Stimulated activated CD4-positive, alpha-beta T cell treated with anti-CD3 and anti-CD28 coated beads, TNF-alpha, amount 100 ng/mL, for 48 hours (primary cell): ENCODE measurements at regions not wholly inside any gene's neighbourhood (a gene's known extent, or its start where the extent isn't known, plus 50 kb on each side); places are given as distances from the start of the nearest gene placed in this dataset.
"Not testable (repeated sequence)": the region's sequence is repeated elsewhere in the genome, so short reads cannot be mapped to it uniquely, and the experiment has no call there.

Experiments
- DNase-seq, 3 donors: peaks; one replicate each; pipeline ENCODE4 v3.0.0-alpha.2; 2020; ENCODE audit warnings: low read depth in 3 of 3

DNA sequence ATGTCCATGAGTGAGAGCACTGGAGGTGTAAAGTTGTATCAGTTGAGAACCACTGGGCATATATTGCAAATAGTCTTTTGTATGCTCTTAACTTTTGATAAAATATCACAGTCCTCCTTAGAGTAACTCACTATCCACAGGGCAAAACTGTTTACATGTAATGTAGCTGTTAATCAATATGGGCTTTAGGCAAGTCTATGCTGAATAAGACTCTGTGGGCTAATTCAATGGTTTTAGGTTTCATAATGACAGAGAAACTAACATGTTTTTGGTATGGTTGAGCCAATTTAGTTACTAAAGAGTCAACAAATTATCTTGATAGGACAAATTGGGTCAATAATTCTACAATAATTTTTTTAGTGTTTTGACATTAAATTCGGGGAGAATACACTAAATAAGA, 1134.9 kb upstream of the FAM98A start:
- DNase-seq: no peak

DNA sequence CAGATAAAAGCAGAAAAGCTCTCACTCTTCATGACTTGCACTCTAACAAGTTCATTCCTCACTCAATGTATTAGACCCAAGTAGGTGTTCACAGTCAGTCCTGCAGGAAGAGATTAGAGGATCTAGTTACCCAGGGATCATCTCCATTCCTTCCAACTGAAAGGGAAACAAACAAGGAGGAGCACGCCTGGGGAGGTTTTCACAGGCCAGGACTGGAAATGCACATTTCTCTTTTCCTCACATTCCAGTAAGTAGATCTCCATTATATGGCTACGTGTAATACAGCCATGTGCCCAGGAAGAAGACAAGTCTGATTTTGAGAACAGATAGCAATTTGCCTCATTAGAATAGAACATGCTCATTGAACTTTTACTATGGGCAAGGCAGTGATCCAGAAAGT, 1132.2 kb upstream of the FAM98A start:
- no peak for DNase-seq

DNA sequence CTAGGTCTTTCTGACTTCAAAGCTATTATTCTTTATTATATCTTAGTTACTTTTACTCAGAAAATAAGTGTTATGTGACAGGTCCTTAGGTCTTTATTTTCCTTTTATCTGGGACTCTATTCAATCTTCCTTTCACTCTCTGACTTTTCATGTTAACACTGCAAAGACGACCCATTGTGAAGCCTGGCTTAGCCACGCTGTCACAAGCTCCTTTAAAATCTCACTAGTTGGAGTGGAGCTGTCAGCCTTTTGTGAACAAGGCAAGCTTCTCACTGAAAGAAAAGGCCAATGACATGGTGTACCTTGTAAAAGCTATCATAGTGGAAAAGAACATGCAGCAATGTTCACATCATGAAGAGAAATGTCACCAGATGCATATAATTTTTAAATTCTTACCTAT, 1130.7 kb upstream of the FAM98A start:
- no peak for DNase-seq

DNA sequence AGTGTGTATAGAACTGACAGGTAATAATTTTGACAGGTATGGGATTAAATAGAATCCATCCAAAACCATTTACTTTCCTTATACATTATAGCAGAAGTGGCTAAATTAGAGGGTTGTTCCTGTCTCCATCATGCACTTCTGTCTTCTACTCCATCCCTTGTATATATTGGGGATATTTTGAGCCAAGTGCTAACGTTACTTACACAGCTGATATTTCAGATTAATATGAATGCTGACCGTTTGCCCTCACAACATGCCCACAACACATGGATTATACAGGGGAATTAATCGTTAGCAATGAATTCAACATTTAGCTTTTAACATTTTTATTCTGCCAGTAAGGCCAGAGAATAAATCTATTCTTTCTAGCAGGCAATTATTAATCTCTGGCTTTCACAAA, 1125.0 kb upstream of the FAM98A start:
- no peak for DNase-seq

DNA sequence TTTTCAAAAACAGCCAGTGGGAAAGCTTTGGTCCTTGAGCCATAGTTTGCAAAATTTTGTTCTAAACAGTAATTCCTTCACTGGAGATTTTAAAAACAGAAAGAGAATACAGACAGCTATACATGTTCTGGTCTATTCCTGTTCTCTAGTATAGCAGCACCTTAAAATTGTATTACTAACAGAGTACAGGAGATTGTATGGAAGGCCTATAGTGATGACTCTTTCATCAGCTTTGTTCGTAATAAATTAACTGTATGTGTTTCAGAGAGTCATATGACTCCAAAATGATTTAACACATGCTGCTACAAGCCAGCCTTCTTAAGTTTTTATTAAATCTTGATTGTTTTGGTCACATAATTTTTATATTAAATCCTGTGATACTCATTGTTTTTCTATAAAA, 1124.6 kb upstream of the FAM98A start:
- DNase-seq: no peak

DNA sequence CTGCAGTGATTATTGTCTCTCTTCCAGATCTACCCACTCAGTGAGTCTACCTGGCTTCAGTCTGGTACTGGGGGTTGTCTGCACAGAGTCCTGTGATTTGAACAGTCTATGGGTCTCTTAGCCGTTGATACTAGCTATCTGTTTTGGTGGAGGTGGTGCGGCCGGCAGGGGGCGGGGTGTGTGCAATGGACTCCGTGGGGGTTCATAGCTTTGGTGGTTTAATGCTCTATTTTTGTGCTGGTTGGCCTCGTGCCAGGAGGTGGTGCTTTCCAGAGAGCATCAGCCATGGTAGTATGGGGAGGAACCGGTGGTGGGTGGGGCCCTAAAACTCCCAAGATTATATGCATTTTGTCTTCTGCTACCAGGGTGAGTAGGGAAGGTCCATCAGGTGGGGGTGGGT, 1120.1 kb upstream of the FAM98A start:
- no peak for DNase-seq

DNA sequence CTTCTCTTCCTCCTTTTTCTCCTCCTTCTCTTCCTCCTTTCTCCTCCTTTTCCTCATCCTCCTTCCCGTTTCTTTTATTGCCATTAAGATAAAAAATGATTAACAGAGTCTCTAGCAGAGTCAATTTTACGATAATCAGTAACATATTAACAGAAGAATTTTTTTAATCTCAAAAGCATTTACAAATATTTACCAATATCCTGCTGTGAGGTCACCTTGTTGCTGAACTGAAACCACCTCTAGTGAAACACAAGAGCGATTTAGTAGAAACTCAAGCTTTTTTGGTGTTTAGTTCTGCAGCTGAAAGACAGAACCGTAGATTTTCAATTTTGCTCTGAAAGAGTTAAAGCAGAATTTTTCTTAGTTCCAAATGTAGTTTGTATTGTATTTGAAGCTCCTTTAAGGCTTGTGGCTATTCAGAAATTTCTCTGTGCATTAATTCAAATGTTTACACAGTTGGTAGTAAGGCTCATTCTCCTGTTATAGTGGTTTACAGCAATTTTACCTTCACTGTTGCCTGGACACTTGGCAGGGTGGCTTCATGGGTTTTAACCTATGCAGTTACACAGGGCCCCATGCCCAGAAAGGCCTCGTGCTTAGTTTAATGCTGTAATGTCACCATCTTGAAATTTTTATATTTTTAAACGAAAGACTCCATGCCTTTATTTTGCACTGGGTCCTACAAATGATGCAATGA, 1106.6 kb upstream of the FAM98A start:
- DNase-seq: no peak

DNA sequence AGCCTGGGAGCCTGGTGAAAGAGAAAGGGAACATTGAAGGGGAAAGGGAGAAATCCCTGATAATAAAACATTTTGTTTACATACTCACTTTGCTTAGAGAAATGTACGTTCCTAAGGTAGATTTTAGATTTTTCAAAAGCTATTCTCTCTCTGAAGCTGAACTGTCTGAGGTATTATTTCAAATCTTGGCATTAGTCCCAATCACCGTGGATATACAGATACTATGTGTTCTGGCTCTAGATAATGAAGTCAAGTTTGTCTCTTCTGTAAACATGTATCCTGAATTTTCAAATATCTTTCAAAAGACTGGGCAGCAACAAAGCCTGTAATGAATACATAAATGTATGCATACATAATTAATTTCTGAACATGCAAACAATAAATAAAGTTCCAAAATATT, 1104.2 kb upstream of the FAM98A start:
- DNase-seq: no peak

DNA sequence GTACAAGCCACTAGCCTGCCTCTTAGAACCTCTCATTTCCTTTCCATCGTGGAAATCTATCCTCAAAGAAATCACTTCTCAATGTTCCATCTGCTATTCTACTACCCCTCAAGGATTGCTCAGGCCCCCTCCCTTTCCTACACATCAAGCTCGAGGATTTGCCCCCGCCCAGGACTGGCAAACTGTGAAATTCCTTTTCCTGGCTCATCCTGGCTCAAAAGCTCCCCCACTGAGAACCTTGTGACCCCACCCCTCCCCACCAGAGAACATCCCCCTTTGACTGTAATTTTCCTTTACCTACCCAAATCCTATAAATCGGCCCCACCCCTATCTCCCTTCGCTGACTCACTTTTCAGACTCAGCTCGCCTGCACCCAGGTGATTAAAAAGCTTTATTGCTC, 1103.3 kb upstream of the FAM98A start:
- not testable (repeated sequence) for DNase-seq

DNA sequence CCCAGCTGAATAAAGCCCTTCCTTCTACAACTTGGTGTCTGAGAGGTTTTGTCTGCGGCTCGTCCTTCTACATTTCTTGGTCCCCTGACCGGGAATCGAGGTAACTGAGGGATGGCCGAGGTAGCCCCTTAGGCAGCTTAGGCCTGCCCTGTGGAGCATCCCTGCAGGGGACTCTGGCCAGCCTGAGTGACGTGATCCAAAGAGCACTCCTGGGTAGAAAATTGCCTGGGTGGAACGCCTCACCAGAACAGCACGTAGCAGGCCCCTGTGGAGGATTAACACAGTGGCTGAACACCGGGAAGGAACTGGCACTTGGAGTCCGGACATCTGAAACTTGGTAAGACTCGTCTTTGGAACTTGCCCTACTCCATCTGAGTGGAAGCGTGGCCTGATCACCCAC, 1078.5 kb upstream of the FAM98A start:
- not testable (repeated sequence) for DNase-seq

DNA sequence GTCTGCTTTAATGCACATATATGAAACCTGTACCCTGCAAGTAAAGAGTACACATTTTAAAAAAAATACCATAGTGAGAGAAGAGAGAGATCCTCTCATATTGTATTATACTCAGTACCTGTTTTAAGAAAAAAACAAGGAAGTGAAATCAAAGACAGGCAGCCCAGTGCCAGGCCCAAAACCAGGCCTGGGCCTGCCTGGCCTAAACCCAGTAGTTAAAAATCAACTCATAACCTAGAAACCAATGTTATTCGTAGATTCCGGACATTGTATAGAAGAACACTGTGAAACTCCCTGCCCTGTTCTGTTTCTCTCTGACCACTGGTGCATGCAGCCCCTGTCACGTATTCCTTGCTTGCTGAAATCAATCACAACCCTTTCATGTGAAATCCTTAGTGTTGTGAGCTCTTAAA, 1078.0 kb upstream of the FAM98A start:
- DNase-seq: not testable (repeated sequence)

DNA sequence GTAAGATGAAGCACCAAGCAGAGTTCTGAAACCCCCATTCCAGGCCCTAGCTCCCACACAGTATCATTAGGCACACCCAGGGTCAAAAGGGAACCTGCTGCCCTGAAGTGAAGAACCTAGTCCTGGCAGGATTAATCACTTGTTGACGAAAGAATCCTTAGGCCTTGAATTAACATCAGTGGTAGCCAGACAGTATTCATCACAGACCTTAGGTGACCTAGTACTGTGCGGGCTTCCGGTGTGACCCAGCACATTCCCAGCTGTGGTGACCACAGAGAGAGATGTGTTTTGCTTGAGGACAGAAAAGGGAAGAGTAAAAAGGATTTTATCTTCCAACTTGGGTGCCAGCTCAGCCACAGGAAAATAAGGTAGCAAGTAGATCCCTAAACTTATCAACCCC, 1071.4 kb upstream of the FAM98A start:
- no peak for DNase-seq

DNA sequence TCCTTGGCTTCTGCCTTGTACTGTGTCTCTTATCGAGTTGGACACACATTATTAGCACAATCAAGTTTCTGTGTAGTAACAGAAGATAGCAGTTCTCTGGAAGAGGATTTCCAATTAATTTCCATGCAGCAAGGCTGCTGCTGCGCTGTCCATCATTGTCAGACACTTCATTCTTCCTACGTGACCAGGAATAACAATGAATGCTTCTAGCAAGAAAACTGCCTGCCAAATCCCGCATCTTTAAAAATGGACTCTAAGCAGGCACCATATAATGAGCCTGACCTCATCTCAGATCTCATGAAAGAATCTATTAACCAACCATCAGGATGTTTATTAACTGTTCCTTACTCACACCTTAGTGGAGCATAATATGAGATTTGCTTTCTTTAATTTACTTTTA, 1067.7 kb upstream of the FAM98A start:
- no peak for DNase-seq

DNA sequence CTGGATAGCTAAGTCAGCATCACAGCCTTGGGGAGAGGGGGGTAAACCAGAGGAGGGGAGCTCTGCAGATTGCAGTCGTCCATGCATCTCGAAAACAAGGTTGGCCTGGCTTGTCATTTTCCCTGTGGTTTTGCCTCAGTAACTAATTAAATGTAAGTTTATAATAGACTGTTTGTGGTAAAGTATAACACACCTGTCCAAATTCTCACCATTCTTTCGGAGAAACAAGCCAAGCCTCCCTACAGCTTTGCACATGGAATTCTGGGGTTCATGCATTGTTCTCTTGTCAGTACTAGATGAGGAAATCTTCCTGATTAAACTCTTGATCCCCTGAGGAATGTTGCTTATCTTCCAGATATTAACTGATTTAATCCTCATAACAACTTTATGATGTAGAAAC, 1065.2 kb upstream of the FAM98A start:
- no peak for DNase-seq

DNA sequence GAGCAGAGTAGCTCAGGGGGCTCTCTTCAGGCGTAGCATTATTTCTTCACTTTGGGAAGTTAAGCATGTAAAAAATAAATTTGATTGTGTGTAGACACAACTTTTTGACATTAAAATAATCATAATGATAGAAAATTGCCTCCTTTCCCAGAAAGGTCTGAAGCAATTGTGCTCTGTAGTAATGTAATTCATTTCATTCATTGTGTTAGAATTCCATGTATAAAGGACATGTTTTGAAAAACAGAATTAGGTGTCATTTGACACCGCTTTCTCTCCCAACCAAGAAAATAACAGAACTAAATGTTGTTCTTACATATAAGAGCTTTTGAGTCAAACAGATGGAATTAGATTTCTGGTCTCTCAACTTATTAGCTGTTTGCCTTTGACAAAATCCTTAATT, 1064.2 kb upstream of the FAM98A start:
- no peak for DNase-seq

DNA sequence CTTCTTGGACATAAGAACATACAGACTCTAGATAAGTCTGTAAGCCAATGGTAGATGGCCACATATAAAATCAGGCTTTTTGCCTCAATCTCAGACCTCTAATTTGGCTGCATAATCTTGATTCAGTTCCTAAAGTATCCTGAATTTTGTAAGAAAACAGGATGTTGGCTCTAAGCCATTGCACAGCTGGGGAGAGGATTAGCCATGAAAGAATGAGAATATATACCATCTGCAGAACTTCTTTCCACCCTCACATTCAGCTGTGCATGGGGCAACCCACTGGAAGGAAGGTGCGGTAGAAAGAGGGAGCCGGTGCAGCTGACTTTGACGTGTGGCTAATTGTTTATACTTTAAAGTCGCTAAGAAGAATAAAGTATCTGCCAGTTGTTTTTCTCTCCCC, 1061.6 kb upstream of the FAM98A start:
- DNase-seq: no peak

DNA sequence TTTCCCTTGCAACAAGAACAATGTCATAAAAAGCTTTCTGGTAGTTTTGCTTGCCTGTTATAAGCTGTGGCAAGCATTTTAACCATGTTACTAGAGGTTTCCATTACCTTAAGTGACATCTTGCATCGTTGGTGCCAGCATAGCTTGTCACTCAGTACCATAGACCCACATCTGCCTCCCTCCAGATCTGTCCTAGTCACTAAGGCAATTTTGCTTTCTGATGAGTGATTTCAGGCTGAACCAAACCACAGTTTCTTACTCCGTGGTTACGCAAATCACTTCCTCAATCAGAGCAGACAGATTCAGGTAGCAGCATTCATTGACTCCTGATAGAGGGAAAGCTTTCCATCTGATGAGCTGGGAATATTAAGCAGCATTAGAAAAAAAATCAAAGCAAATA, 1057.5 kb upstream of the FAM98A start:
- no peak for DNase-seq

DNA sequence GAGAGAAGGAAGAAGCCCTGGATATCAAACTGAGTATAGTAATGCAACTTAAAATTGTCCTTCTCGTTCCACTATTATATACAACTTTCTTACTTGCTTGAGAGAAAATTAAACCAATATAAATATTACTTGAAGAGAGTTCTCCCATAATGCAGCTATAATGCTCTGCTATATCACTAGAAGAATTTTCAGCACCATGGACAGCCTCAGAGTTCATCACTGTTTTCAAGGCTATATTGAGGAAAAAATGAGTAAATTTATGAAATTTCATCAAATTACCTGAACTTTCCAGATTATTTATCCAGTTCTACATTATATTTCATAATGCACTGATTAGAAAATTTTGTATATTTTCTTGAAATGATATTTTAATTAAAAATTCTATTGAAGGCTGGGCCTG, 1053.5 kb upstream of the FAM98A start:
- no peak for DNase-seq

DNA sequence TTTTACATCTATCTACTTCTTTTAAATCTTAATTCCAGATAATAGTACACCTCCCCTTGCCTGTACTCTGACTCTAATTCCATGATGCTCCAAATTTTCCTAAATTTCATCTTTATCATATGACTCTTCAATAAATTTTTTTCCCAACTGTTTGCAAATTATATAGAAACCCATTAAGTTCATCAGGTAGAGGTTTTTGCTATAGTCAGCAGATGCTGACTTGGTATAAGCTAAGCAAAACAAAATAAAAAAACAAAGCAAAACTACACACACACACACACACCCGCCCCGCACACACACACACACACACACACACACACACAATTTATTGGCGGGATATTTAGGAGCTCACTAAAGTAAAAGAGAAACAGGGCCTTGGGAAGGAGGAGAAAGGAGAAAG, 1047.8 kb upstream of the FAM98A start:
- no peak for DNase-seq

DNA sequence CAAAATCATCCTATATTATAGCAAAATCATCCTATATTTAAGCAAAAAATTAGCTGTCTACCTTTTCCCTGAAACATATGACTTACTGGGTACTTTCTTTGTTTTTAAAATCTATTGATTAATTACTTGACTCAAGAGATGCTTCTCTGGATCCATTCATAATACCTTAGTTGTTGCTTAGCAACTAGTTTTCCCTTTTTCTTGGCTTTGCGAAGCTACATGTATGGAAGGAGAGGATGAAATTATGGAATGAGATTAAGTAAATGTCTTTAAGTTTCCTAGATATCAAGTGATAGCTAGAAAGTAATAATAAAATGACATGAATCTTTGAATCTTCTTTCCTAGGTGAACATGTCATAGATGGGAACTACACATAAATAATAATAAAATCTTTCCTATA, 1033.2 kb upstream of the FAM98A start:
- no peak for DNase-seq

DNA sequence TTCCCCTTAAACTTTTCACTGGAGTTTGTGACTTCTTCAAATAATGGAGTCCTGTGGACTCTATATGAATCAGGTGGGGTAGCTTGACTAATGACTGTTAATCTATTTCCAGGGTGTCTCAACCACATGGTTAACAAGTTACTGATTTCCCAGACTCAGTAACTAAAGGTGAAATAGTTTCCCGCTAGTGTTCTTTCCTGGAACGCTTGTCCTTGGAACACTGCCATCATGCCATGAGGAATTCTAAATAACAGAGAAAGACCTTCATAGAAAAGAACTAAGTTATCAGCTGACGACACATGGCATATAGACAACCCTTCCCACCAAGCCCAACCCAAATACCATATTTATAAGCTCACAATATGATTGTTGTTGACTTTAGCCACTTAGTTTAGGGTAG, 1027.9 kb upstream of the FAM98A start:
- no peak for DNase-seq

DNA sequence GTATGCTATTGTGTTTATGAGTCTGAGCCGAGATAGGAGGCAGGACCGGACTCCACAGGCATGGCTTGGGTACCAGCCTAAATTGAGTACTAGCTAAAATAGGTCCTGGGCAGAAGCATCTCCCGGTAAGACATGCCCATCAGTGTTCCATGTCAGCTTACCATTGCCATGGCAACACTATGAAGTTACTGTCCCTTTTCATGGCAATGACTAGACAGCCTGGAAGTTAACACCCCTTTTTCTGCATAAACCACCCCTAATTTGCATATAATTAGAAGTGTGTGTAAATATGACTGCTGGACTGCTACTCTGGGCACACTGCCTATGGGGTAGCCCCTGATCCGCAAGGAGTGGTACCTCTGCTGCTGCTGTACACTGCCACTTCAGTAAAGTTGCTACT, 1005.1 kb upstream of the FAM98A start:
- no peak for DNase-seq

DNA sequence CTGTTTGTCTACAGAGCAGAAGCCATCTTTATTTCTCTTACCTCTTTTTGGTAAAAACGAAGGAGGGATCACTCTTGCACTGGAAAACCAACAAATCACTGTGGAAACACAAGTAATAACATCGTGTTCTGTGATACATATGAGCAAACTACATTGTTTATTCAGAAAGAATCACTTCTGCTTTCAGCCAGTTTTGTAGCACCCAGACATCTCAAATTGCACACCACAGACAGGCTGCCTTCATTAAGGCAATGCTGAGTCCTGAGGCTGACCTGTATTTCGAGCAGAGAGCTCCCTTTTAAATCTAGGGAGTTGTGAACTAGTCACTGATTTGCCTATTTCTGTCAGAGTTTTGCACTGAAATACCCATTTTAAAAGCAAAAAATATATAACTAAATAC, 1003.2 kb upstream of the FAM98A start:
- no peak for DNase-seq

DNA sequence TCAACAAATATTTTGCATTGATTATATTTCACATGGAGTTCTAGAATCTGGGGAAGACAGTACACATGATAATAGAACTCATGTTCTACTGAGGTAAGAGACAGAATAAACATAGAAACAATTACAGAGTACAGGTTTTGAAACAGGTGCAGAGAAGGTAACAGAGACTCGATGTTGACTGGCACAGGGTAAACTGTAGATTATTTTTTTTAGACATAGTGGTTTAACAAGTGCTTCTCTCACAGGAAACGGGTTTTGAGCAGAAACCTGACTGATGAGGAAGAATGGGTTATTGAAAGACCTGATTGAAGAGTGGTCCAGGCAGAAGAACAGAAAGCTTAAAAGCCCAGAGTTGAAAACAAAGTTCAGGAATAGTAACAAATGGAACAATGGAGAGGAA, 1002.5 kb upstream of the FAM98A start:
- no peak for DNase-seq

DNA sequence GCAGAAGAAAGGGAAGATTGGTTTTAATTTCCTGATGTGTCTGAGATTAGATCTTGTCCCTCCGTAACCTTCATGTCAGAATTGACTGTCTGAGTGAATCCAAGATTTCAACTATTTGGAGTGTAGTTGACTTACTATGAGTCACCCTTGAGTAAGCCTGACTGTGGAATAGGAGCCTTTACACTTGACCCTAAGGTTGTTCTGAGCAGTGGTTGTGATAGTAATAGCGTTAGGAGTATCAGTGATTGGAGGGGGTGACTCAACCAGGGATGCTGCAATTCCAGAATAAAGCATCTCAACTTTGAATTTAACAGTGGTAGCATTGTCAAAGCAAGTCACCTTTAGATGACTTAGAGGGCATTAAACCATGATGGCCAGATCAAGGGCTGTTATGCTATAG, 979.5 kb upstream of the FAM98A start:
- DNase-seq: no peak
